Sigmoid colon (tissue), 6 donors: ENCODE measurements at regions not wholly inside any gene's neighbourhood (a gene's known extent, or its start where the extent isn't known, plus 50 kb on each side); places are given as distances from the start of the nearest gene placed in this dataset.
"Not testable (repeated sequence)": the region's sequence is repeated elsewhere in the genome, so short reads cannot be mapped to it uniquely, and the experiment has no call there.

ENCODE experiments used
- DNase-seq: peaks from one replicate; pipeline ENCODE4 v3.0.0-alpha.2; 2019
- H3K27ac ChIP-seq, 4 donors: fragments of 200-600 bp; sonication (generic); one replicate each; pipeline ENCODE4 v1.5.1; 2016 to 2019; ENCODE audit warnings: mild to moderate bottlenecking in 1 of 4
- H3K27me3 ChIP-seq, 3 donors: fragments of 200-600 bp; sonication (generic); one replicate each; pipeline ENCODE4 v1.5.1; 2019; ENCODE audit warnings: mild to moderate bottlenecking in 1 of 3
- H3K36me3 ChIP-seq, 4 donors: fragments of 200-600 bp; sonication (generic); one replicate each; pipeline ENCODE4 v1.5.1; 2016 to 2019
- H3K4me1 ChIP-seq, 4 donors: fragments of 200-600 bp; sonication (generic); one replicate each; pipeline ENCODE4 v1.5.1; 2017 to 2019
- H3K4me3 ChIP-seq, 4 donors: fragments of 200-600 bp; sonication (generic); one replicate each; pipeline ENCODE4 v1.5.1; 2017 to 2019; ENCODE audit warnings: mild to moderate bottlenecking in 2 of 4, moderate library complexity in 1 of 4
- H3K9me3 ChIP-seq, 4 donors: fragments of 200-600 bp in 3 of 4; sonication (generic) in 3 of 4; one replicate each; pipeline versions ENCODE4 v1.5.1 to v1.6.1; 2013 to 2019
- CTCF ChIP-seq, 4 experiments: fragments of 450-650 bp in 3 of 4; fragments of 200-600 bp in 1 of 4; IDR thresholded peaks; one replicate each; pipeline ENCODE4 v1.5.1; 2016 to 2019; ENCODE audit warnings: antibody characterized with exemption in 4 of 4, mild to moderate bottlenecking in 3 of 4, moderate library complexity in 2 of 4
- EP300 ChIP-seq, 4 donors: sonication (generic); formaldehyde crosslinking; IDR thresholded peaks; one replicate each; pipeline ENCODE4 v1.6.1; 2017; ENCODE audit warnings: antibody characterized with exemption in 4 of 4
- POLR2A ChIP-seq, 2 donors: fragments of 450-650 bp; IDR thresholded peaks; one replicate each; pipeline ENCODE4 v1.6.1; 2016; ENCODE audit warnings: antibody characterized with exemption in 2 of 2, mild to moderate bottlenecking in 2 of 2, moderate library complexity in 2 of 2
- POLR2AphosphoS5 ChIP-seq, 4 donors: sonication (generic); formaldehyde crosslinking; IDR thresholded peaks; one replicate each; pipeline ENCODE4 v1.6.1; 2017; ENCODE audit warnings: antibody characterized with exemption in 4 of 4
- WGBS, 2 donors: extraction: QIAGEN DNeasy Blood & Tissue Kit; methylation state at CpG; one replicate each; pipeline ENCODE4 v1.1.7; 2013; 5-methylcytosine and 5-hydroxymethylcytosine counted together
- intact Hi-C: fragments of 100-400 bp; cut with DNase I; formaldehyde crosslinking; loops from one replicate; pipeline ENCODE4 v1.15.1; 2023
- donor health status: healthy with polysubstance abuse.
- donor health status: healthy.

GRCh38 chr4:152181150-152181549 is 354.7 kb downstream of the FBXW7 start:
- no peaks in the 10 kb centered on the region for H3K9me3 ChIP-seq
- intact Hi-C loops, result no loop called here
- no peaks in the 10 kb centered on the region for H3K36me3 ChIP-seq
- TF ChIP-seq POLR2A (IDR thresholded peaks at IDR 0.05) (no peak), EP300 (IDR thresholded peaks at IDR 0.05) (no peak)
- 95 to 96% methylated on average over 7 of the region's 7 CpGs for WGBS, 2 donors
- DNase-seq, result no peak
- H3K27me3 ChIP-seq, result no peaks in the 10 kb centered on the region
- no peak overlapping the region for H3K4me3 ChIP-seq
- H3K27ac ChIP-seq, result no peak overlapping the region
- no peaks in the 10 kb centered on the region for H3K4me1 ChIP-seq

DNA sequence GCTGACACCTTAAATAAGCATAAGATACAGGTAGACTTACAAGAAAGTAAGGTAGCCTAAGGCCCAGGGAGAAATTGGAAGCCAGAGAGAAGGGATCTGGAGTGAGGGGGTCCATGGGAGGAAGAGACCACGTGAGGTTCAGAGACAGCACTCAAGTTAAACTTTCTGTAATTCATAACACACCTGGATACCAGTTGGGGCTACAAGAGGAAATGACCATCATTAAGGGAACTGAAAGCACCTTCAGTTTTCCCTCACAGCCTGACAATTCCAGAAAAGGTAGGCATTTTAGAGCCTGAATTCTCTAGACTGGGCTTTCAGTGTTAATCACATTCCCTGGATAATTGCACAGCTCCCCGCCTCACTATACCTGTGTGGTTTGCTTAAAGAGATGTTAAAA is 355.5 kb downstream of the FBXW7 start:
- Histone ChIP-seq H3K4me1 (no peaks in the 10 kb centered on the region), H3K27ac (no peak overlapping the region), H3K27me3 (no peaks in the 10 kb centered on the region), H3K9me3 (no peaks in the 10 kb centered on the region), H3K4me3 (no peak overlapping the region), H3K36me3 (no peaks in the 10 kb centered on the region)
- TF ChIP-seq POLR2A (IDR thresholded peaks at IDR 0.05) (no peak), EP300 (IDR thresholded peaks at IDR 0.05) (no peak), POLR2AphosphoS5 (IDR thresholded peaks at IDR 0.05) (no peak), CTCF (IDR thresholded peaks at IDR 0.05) (no peak)
- intact Hi-C loops, result no loop called here
- no peak for DNase-seq
- 62 to 70% methylated on average over 2 of the region's 2 CpGs for WGBS, 2 donors

GRCh38 chr4:152177538-152177937 is 358.4 kb downstream of the FBXW7 start:
- not testable (repeated sequence) for H3K27me3 ChIP-seq, H3K4me3 ChIP-seq

GRCh38 chr4:152176627-152177214 is 359.2 kb downstream of the FBXW7 start:
- no peak for DNase-seq
- H3K27me3 ChIP-seq, result no peaks in the 10 kb centered on the region
- intact Hi-C loops, result no loop called here
- TF ChIP-seq CTCF (IDR thresholded peaks at IDR 0.05) (no peak), POLR2A (IDR thresholded peaks at IDR 0.05) (no peak), EP300 (IDR thresholded peaks at IDR 0.05) (no peak), POLR2AphosphoS5 (IDR thresholded peaks at IDR 0.05) (no peak)
- no peaks in the 10 kb centered on the region for H3K36me3 ChIP-seq
- no peaks in the 10 kb centered on the region for H3K9me3 ChIP-seq
- no peak overlapping the region for H3K27ac ChIP-seq
- no peaks in the 10 kb centered on the region for H3K4me1 ChIP-seq
- 60 to 94% methylated on average over 3 of the region's 3 CpGs for WGBS, 2 donors
- no peak overlapping the region for H3K4me3 ChIP-seq

More at GRCh38 chr4:152177538-152177937, 358.4 kb downstream of the FBXW7 start:
- H3K9me3 ChIP-seq, H3K36me3 ChIP-seq, H3K4me1 ChIP-seq, DNase-seq, intact Hi-C loops, H3K27ac ChIP-seq: not testable (repeated sequence)

DNA sequence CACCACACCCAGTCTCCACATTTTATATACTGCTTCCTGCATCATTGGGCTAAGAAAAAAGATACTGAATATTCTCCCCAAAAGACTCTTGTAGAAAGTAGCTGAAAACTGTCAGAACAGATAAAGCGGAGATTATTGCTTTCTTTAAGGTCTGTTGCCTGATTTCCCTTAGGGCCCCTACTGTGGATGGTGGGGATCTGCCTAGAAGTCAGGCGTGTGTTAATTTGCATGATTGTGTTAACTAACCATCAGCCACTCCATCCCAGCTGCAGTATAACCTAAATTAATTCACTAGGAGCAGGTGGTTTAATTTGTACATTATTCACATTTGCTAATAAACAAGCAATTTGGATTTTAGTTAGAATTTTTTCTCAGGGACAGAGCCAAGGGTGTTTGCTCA is 360.3 kb downstream of the FBXW7 start:
- Histone ChIP-seq H3K4me1 (no peaks in the 10 kb centered on the region), H3K36me3 (no peaks in the 10 kb centered on the region), H3K9me3 (no peaks in the 10 kb centered on the region), H3K4me3 (no peak overlapping the region), H3K27ac (no peak overlapping the region), H3K27me3 (no peaks in the 10 kb centered on the region)
- TF ChIP-seq CTCF (IDR thresholded peaks at IDR 0.05), result no peak
- no peak for TF ChIP-seq POLR2A (IDR thresholded peaks at IDR 0.05)
- no peak for TF ChIP-seq EP300 (IDR thresholded peaks at IDR 0.05)
- no peak for TF ChIP-seq POLR2AphosphoS5 (IDR thresholded peaks at IDR 0.05)
- intact Hi-C loops, result no loop called here
- WGBS, 2 donors, result 90 to 92% methylated on average over 2 of the region's 2 CpGs
- no peak for DNase-seq

GRCh38 chr4:152172146-152172545 is 363.7 kb downstream of the FBXW7 start:
- no peak for DNase-seq
- Histone ChIP-seq H3K4me3 (no peak overlapping the region), H3K4me1 (no peaks in the 10 kb centered on the region), H3K27ac (no peak overlapping the region), H3K36me3 (no peaks in the 10 kb centered on the region), H3K9me3 (no peaks in the 10 kb centered on the region), H3K27me3 (no peaks in the 10 kb centered on the region)
- 79 to 83% methylated on average over 6 of the region's 6 CpGs for WGBS, 2 donors
- intact Hi-C loops, result no loop called here
- TF ChIP-seq EP300 (IDR thresholded peaks at IDR 0.05), result no peak
- no peak for TF ChIP-seq POLR2AphosphoS5 (IDR thresholded peaks at IDR 0.05)
- TF ChIP-seq POLR2A (IDR thresholded peaks at IDR 0.05), result no peak
- TF ChIP-seq CTCF (IDR thresholded peaks at IDR 0.05), result no peak
